Suprapubic skin (tissue), 3 donors: ENCODE measurements at regions not wholly inside any gene's neighbourhood (a gene's known extent, or its start where the extent isn't known, plus 50 kb on each side); places are given as distances from the start of the nearest gene placed in this dataset.

Experiments used
- POLR2AphosphoS5 ChIP-seq, 3 donors: sonication (generic); formaldehyde crosslinking; IDR thresholded peaks; one replicate each; pipeline ENCODE4 v1.6.1; 2017; ENCODE audit warnings: antibody characterized with exemption in 3 of 3
- TF ChIP-seq, protein P1 (sequence below), 2 donors: fragments of 200-600 bp in 1 of 2; fragments of 450-650 bp in 1 of 2; sonication (generic) in 1 of 2; IDR thresholded peaks; one replicate each; pipeline ENCODE4 v1.5.1; 2016 to 2019; ENCODE audit warnings: antibody characterized with exemption in 2 of 2, mild to moderate bottlenecking in 1 of 2, moderate library complexity in 1 of 2

DNA sequence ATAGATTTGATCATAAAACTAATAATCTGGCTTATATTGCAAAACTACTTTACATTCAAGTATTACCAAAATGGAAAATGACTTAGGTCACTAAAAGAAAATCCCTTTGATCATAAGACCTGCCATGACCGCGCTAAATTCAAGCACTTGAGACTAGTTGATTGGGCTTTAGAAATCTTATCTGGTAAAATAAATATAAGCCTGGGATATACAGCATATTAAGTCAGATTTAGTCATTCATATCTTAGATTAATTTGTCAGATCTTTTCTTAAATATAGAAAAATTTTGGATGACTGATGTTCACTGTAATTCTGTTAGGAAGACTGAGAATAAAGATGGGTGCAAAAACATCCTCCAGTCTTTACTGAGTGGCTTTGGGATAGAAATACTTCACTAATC is 450.0 kb downstream of the HTR7 start:
- TF ChIP-seq POLR2AphosphoS5 (IDR thresholded peaks at IDR 0.05) = no peak
- TF ChIP-seq, protein P1, sequence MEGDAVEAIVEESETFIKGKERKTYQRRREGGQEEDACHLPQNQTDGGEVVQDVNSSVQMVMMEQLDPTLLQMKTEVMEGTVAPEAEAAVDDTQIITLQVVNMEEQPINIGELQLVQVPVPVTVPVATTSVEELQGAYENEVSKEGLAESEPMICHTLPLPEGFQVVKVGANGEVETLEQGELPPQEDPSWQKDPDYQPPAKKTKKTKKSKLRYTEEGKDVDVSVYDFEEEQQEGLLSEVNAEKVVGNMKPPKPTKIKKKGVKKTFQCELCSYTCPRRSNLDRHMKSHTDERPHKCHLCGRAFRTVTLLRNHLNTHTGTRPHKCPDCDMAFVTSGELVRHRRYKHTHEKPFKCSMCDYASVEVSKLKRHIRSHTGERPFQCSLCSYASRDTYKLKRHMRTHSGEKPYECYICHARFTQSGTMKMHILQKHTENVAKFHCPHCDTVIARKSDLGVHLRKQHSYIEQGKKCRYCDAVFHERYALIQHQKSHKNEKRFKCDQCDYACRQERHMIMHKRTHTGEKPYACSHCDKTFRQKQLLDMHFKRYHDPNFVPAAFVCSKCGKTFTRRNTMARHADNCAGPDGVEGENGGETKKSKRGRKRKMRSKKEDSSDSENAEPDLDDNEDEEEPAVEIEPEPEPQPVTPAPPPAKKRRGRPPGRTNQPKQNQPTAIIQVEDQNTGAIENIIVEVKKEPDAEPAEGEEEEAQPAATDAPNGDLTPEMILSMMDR (IDR thresholded peaks at IDR 0.05) = no peak
